ENCODE measurements at regions not wholly inside any gene's neighbourhood (a gene's known extent, or its start where the extent isn't known, plus 50 kb on each side); places are given as distances from the start of the nearest gene placed in this dataset.

- dilution Hi-C loops (cut with MboI; ENCODE audit: extremely low pct_ligation_motif_present, low sequenced_read_pairs) = no loop called here
- H3K9me1 ChIP-seq (replicated peaks; ENCODE audit: control insufficient read depth, extremely low read depth, insufficient read depth, low read length) = no peaks in the 10 kb centered on the region
- ChIA-PET POLR2A (no interaction called here), CTCF (no interaction called here)
- FAIRE-seq (no peak), DNase-seq (ENCODE audit: low read depth, low spot score) (no peak)
- H4K20me1 ChIP-seq (replicated peaks; ENCODE audit: control insufficient read depth, extremely low read depth, insufficient read depth, low read length) = no peaks in the 10 kb centered on the region
- no peak overlapping the region for H3K4me2 ChIP-seq (ENCODE audit: insufficient read depth, low read length)
- no peaks in the 10 kb centered on the region for H3K27me3 ChIP-seq (ENCODE audit: control insufficient read depth in 2 of 2, insufficient read depth in 2 of 2, low read length in 2 of 2)
- no peak for TF ChIP-seq POLR2AphosphoS5 (IDR thresholded peaks at IDR 0.05; ENCODE audit: insufficient read depth, low read depth, low read length)
- TF ChIP-seq CTCF (IDR thresholded peaks at IDR 0.05; ENCODE audit: extremely low read depth in 1 of 2, insufficient read depth in 1 of 2, low read depth in 1 of 2, low read length in 2 of 2) = no peak
- no peak for TF ChIP-seq MAX (IDR thresholded peaks at IDR 0.05; ENCODE audit: insufficient read depth, insufficient read length)
- no peak for TF ChIP-seq POLR2A (IDR thresholded peaks at IDR 0.05; ENCODE audit: low read depth, low read length)
- TF ChIP-seq JUN (IDR thresholded peaks at IDR 0.05; ENCODE audit: borderline replicate concordance, insufficient read depth, insufficient read length, low read depth) = no peak
- TF ChIP-seq GATA2 (IDR thresholded peaks at IDR 0.05; ENCODE audit: insufficient read depth, insufficient read length, low read depth, low read length) = no peak
- no peak for TF ChIP-seq EZH2 (IDR thresholded peaks at IDR 0.05; ENCODE audit: borderline replicate concordance, low read depth, low read length, severe bottlenecking)
- no peak for TF ChIP-seq MYC (IDR thresholded peaks at IDR 0.05; ENCODE audit: low read depth, low read length)
- no peak for TF ChIP-seq FOS (IDR thresholded peaks at IDR 0.05; ENCODE audit: borderline replicate concordance, insufficient read depth, low read length)
- no peaks in the 10 kb centered on the region for H3K9me3 ChIP-seq (replicated peaks; ENCODE audit: control insufficient read depth, insufficient read depth, low read length)
- BruUV-seq (replicated peaks) = no TSS peak
- intact Hi-C loops (cut with micrococcal nuclease) = no loop called here
- no peaks in the 10 kb centered on the region for H3K36me3 ChIP-seq (ENCODE audit: control insufficient read depth in 2 of 2, extremely low read depth in 1 of 2, insufficient read depth in 2 of 2, low read length in 2 of 2)
- no peaks in the 10 kb centered on the region for H3K79me2 ChIP-seq (ENCODE audit: control insufficient read depth, insufficient read depth, low read length)
- H3K27ac ChIP-seq (ENCODE audit: insufficient read depth, low read depth, low read length) = no peak overlapping the region
- no peak overlapping the region for H3K9ac ChIP-seq (replicated peaks; ENCODE audit: extremely low read depth, insufficient read depth, low read length)
- H2AFZ ChIP-seq (ENCODE audit: low read depth, low read length) = no peak overlapping the region
- no peaks in the 10 kb centered on the region for H3K4me1 ChIP-seq (ENCODE audit: control insufficient read depth, extremely low read depth, insufficient read depth, low read length)
- H3K4me3 ChIP-seq (replicated peaks in 1 of 3; ENCODE audit: insufficient read depth in 1 of 3, low read depth in 1 of 3, low read length in 3 of 3) = no peak overlapping the region
Observed at GRCh38 chr7:18198868-18199267, 171.2 kb upstream of the PRPS1L1 start.

Data from endothelial cell of umbilical vein (primary cell).